IMR-90 (cell line): ENCODE measurements at regions not wholly inside any gene's neighbourhood (a gene's known extent, or its start where the extent isn't known, plus 50 kb on each side); places are given as distances from the start of the nearest gene placed in this dataset.

Experiments used
- ATAC-seq: fragments of 200-7000 bp; cut with Tn5 transposase; 2 replicates; pipeline ENCODE4 v1.9.1; 2020; ENCODE audit warnings: low read depth, mild to moderate bottlenecking, moderate library complexity
- BruUV-seq: library from RNA; stranded (reverse); fragments of 400-500 nt; replicated peaks from 2 replicates; lab custom pipeline; 2021; lab: Mats Ljungman, UMichigan
- CTCF ChIA-PET: fragments of 300-600 bp; formaldehyde crosslinking; extraction: SDS; loops from one replicate; lab custom pipeline; 2021; ENCODE audit warnings: antibody characterized with exemption; lab: Yijun Ruan, JAX
- POLR2A ChIA-PET: fragments of 300-600 bp; sonication (Branson Sonifier 250); formaldehyde crosslinking; loops from one replicate; lab custom pipeline; 2022; ENCODE audit warnings: antibody characterized with exemption; ENCODE audit not compliant: unreplicated experiment; lab: Charles Lee
- DNase-seq: peaks from one replicate; pipeline ENCODE4 v3.0.0; 2013
- H2AFZ ChIP-seq: replicated peaks from 2 replicates; pipeline ENCODE3; 2013; ENCODE audit warnings: low read length, mild to moderate bottlenecking; ENCODE audit not compliant: poor library complexity
- H2AK5ac ChIP-seq: 2 replicates; pipeline ENCODE4 v1.6.1; 2013; ENCODE audit warnings: low read depth, low read length, inconsistent platforms
- H2AK9ac ChIP-seq: replicated peaks from 2 replicates; pipeline ENCODE3; 2013; ENCODE audit warnings: mild to moderate bottlenecking, low read depth, low read length, moderate library complexity; ENCODE audit not compliant: poor library complexity
- H2BK120ac ChIP-seq: 2 replicates; pipeline ENCODE4 v1.6.1; 2013; ENCODE audit warnings: low read depth, low read length, inconsistent platforms
- H2BK15ac ChIP-seq: 3 replicates; pipeline ENCODE4 v1.6.1; 2013; ENCODE audit warnings: low read depth, low read length, inconsistent platforms
- H2BK20ac ChIP-seq: 2 replicates; pipeline ENCODE4 v1.6.1; 2013; ENCODE audit warnings: low read depth, mild to moderate bottlenecking, inconsistent platforms, low read length, moderate library complexity
- H2BK5ac ChIP-seq: 2 replicates; pipeline ENCODE4 v1.6.1; 2013; ENCODE audit warnings: mild to moderate bottlenecking, low read depth, low read length, inconsistent platforms; ENCODE audit not compliant: poor library complexity, severe bottlenecking
- H3K14ac ChIP-seq: replicated peaks from 2 replicates; pipeline ENCODE4 v1.6.1; 2013; ENCODE audit warnings: low read depth, low read length, inconsistent platforms
- H3K18ac ChIP-seq: 2 replicates; pipeline ENCODE4 v1.6.1; 2013; ENCODE audit warnings: low read depth, low read length, control low read depth
- H3K23ac ChIP-seq: 2 replicates; pipeline ENCODE4 v1.6.1; 2013; ENCODE audit warnings: low read depth, low read length, inconsistent platforms
- H3K27ac ChIP-seq: 2 replicates; pipeline ENCODE4 v1.5.1; 2013; ENCODE audit warnings: mild to moderate bottlenecking, control low read depth, low read length; ENCODE audit not compliant: insufficient read depth
- H3K27me3 ChIP-seq: 2 replicates; pipeline ENCODE4 v1.6.1; 2013; ENCODE audit warnings: low read length; ENCODE audit not compliant: control insufficient read depth, insufficient read depth
- H3K36me3 ChIP-seq: 2 replicates; pipeline ENCODE4 v1.6.1; 2013; ENCODE audit warnings: low read length, mixed read lengths; ENCODE audit not compliant: control insufficient read depth, insufficient read depth
- H3K4ac ChIP-seq: 2 replicates; pipeline ENCODE4 v1.6.1; 2013; ENCODE audit warnings: low read depth, low read length, inconsistent platforms
- H3K4me1 ChIP-seq: 2 replicates; pipeline ENCODE4 v1.6.1; 2013; ENCODE audit warnings: low read length, mixed read lengths; ENCODE audit not compliant: control insufficient read depth, insufficient read depth
- H3K4me2 ChIP-seq: 2 replicates; pipeline ENCODE4 v1.6.1; 2013; ENCODE audit warnings: low read depth, mild to moderate bottlenecking, control low read depth, low read length, moderate library complexity
- H3K4me3 ChIP-seq: 2 replicates; pipeline ENCODE4 v1.5.1; 2013; ENCODE audit warnings: low read depth, mild to moderate bottlenecking, control low read depth, low read length, moderate library complexity; ENCODE audit not compliant: insufficient read depth
- H3K56ac ChIP-seq: 2 replicates; pipeline ENCODE4 v1.6.1; 2013; ENCODE audit warnings: low read length, inconsistent platforms; ENCODE audit not compliant: insufficient read depth; ENCODE audit errors: extremely low read depth
- H3K79me1 ChIP-seq, 2 experiments: 2 replicates each; pipeline ENCODE4 v1.6.1; 2013; ENCODE audit warnings: low read length in 2 of 2, inconsistent platforms in 1 of 2, low read depth in 1 of 2
- H3K9ac ChIP-seq: 2 replicates; pipeline ENCODE4 v1.6.1; 2013; ENCODE audit warnings: low read depth, low read length, control low read depth
- H3K9me1 ChIP-seq: 2 replicates; pipeline ENCODE4 v1.6.1; 2013; ENCODE audit warnings: low read length, inconsistent platforms; ENCODE audit not compliant: insufficient read depth
- H3K9me3 ChIP-seq: 2 replicates; pipeline ENCODE4 v1.6.1; 2013; ENCODE audit warnings: low read length; ENCODE audit not compliant: control insufficient read depth, insufficient read depth
- H4K20me1 ChIP-seq: 2 replicates; pipeline ENCODE4 v1.6.1; 2013; ENCODE audit warnings: low read length, inconsistent platforms; ENCODE audit not compliant: insufficient read depth
- H4K5ac ChIP-seq: 2 replicates; pipeline ENCODE4 v1.6.1; 2013; ENCODE audit warnings: mild to moderate bottlenecking, low read depth, low read length, control low read depth
- H4K8ac ChIP-seq, 2 experiments: 2 replicates each; pipeline ENCODE4 v1.6.1; 2013; ENCODE audit warnings: low read depth in 2 of 2, low read length in 2 of 2, control low read depth in 1 of 2, inconsistent platforms in 1 of 2
- H4K91ac ChIP-seq: 2 replicates; pipeline ENCODE4 v1.6.1; 2013; ENCODE audit warnings: low read depth, low read length, inconsistent platforms; ENCODE audit not compliant: insufficient read depth
- BHLHE40 ChIP-seq: fragments of 150-350 bp; IDR thresholded peaks from 2 replicates; pipeline ENCODE4 v1.6.1; 2016; ENCODE audit warnings: mild to moderate bottlenecking, low read depth, low read length
- CEBPB ChIP-seq: IDR thresholded peaks from 2 replicates; pipeline ENCODE4 v1.6.1; 2012; ENCODE audit warnings: low read depth, low read length, improper control_type of control experiment
- CHD1 ChIP-seq: IDR thresholded peaks from 2 replicates; pipeline ENCODE4 v1.6.1; 2012; ENCODE audit warnings: low read depth, low read length, improper control_type of control experiment
- CTCF ChIP-seq: conservative IDR thresholded peaks from 2 replicates; pipeline ENCODE4 v1.5.1; 2012; ENCODE audit warnings: mild to moderate bottlenecking, low read depth, low read length, improper control_type of control experiment
- FOS ChIP-seq: fragments of 150-350 bp; IDR thresholded peaks from 2 replicates; pipeline ENCODE4 v1.6.1; 2016; ENCODE audit warnings: low read depth, low read length
- MAFK ChIP-seq: IDR thresholded peaks from 2 replicates; pipeline ENCODE4 v1.6.1; 2012; ENCODE audit warnings: low read depth, low read length, improper control_type of control experiment
- MAZ ChIP-seq: IDR thresholded peaks from 2 replicates; pipeline ENCODE4 v1.6.1; 2012; ENCODE audit warnings: low read depth, mild to moderate bottlenecking, low read length, improper control_type of control experiment, moderate library complexity, borderline replicate concordance
- MXI1 ChIP-seq: IDR thresholded peaks from 2 replicates; pipeline ENCODE4 v1.6.1; 2012; ENCODE audit warnings: low read depth, mild to moderate bottlenecking, low read length, moderate library complexity, borderline replicate concordance
- NFE2L2 ChIP-seq: fragments of 150-350 bp; IDR thresholded peaks from 2 replicates; pipeline ENCODE4 v1.6.1; 2016; ENCODE audit warnings: low read depth, mild to moderate bottlenecking, low read length
- POLR2A ChIP-seq: IDR thresholded peaks from 2 replicates; pipeline ENCODE4 v1.6.1; 2012; ENCODE audit warnings: mild to moderate bottlenecking, low read depth, low read length
- RAD21 ChIP-seq: IDR thresholded peaks from 2 replicates; pipeline ENCODE4 v1.6.1; 2012; ENCODE audit warnings: low read length, improper control_type of control experiment
- RFX5 ChIP-seq: IDR thresholded peaks from 2 replicates; pipeline ENCODE4 v1.8.0; 2012; ENCODE audit warnings: low read depth, mild to moderate bottlenecking, low read length, moderate library complexity
- SMC3 ChIP-seq: fragments of 150-350 bp; IDR thresholded peaks from 2 replicates; pipeline ENCODE4 v1.6.1; 2016; ENCODE audit warnings: low read depth, mild to moderate bottlenecking, antibody characterized with exemption, low read length, moderate library complexity
- WGBS, 2 experiments: methylation state at CpG; one replicate each; pipeline versions ENCODE4 v1.1.5 to v1.1.7; 2013; ENCODE audit warnings: missing lambda C conversion rate in 2 of 2; ENCODE audit not compliant: insufficient read length in 1 of 2; ENCODE audit errors: extremely low coverage in 2 of 2; 5-methylcytosine and 5-hydroxymethylcytosine counted together
- dilution Hi-C: fragments of 300-500 bp; cut with HindIII; formaldehyde crosslinking; loops from one replicate; pipeline ENCODE4 v1.14.3; 2018; ENCODE audit warnings: low sequenced_read_pairs; ENCODE audit not compliant: unreplicated experiment
- in situ Hi-C: fragments of 300-500 bp; cut with MboI; formaldehyde crosslinking; loops from 3 replicates; pipeline ENCODE4 v1.14.3; 2019; ENCODE audit warnings: low sequenced_read_pairs, inconsistent platforms, mixed read lengths
- intact Hi-C: fragments of 100-400 bp; cut with micrococcal nuclease; formaldehyde crosslinking; loops from 2 replicates; pipeline ENCODE4 v1.10.0; 2022
- TF ChIP-seq, protein P1 (sequence below): fragments of 150-350 bp; IDR thresholded peaks from 2 replicates; pipeline ENCODE4 v1.6.1; 2017; ENCODE audit warnings: mild to moderate bottlenecking, antibody characterized with exemption, low read length, low read depth
- TF ChIP-seq, protein P2 (sequence below): fragments of 150-350 bp; IDR thresholded peaks from 2 replicates; pipeline ENCODE4 v1.6.1; 2016; ENCODE audit warnings: low read depth, mild to moderate bottlenecking, low read length, moderate library complexity, borderline replicate concordance

- no peak overlapping the region for H3K4ac ChIP-seq
- H3K9me3 ChIP-seq = no peaks in the 10 kb centered on the region; the same call in 1 of the 2 replicates
- no peak overlapping the region for H4K8ac ChIP-seq
- no peak overlapping the region for H3K4me3 ChIP-seq
- H4K20me1 ChIP-seq = no peaks in the 10 kb centered on the region
- ChIA-PET CTCF (no interaction called here), POLR2A (no interaction called here)
- no peak overlapping the region for H3K18ac ChIP-seq
- no peak overlapping the region for H3K9ac ChIP-seq
- intact Hi-C loops = no loop called here
- H3K14ac ChIP-seq = no peak overlapping the region
- no peak overlapping the region for H3K4me2 ChIP-seq
- no TSS peak for BruUV-seq
- no peak overlapping the region for H2BK20ac ChIP-seq
- H4K91ac ChIP-seq = no peak overlapping the region
- no peak overlapping the region for H4K5ac ChIP-seq
- in situ Hi-C loops = no loop called here
- no peak overlapping the region for H2BK5ac ChIP-seq
- H3K36me3 ChIP-seq = no peaks in the 10 kb centered on the region
- no peaks in the 10 kb centered on the region for H3K4me1 ChIP-seq
- no peaks in the 10 kb centered on the region for H3K27me3 ChIP-seq
- DNase-seq (no peak), ATAC-seq (no peak)
- TF ChIP-seq CHD1 (no peak), SMC3 (no peak), POLR2A (no peak), MXI1 (no peak), NFE2L2 (no peak), CTCF (no peak), BHLHE40 (no peak), MAFK (no peak), FOS (no peak), RFX5 (no peak), CEBPB (no peak), MAZ (no peak), RAD21 (no peak)
- TF ChIP-seq, protein P1, sequence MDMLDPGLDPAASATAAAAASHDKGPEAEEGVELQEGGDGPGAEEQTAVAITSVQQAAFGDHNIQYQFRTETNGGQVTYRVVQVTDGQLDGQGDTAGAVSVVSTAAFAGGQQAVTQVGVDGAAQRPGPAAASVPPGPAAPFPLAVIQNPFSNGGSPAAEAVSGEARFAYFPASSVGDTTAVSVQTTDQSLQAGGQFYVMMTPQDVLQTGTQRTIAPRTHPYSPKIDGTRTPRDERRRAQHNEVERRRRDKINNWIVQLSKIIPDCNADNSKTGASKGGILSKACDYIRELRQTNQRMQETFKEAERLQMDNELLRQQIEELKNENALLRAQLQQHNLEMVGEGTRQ = no peak
- TF ChIP-seq, protein P2, sequence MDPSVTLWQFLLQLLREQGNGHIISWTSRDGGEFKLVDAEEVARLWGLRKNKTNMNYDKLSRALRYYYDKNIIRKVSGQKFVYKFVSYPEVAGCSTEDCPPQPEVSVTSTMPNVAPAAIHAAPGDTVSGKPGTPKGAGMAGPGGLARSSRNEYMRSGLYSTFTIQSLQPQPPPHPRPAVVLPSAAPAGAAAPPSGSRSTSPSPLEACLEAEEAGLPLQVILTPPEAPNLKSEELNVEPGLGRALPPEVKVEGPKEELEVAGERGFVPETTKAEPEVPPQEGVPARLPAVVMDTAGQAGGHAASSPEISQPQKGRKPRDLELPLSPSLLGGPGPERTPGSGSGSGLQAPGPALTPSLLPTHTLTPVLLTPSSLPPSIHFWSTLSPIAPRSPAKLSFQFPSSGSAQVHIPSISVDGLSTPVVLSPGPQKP = no peak
- no peak overlapping the region for H3K27ac ChIP-seq
- H3K23ac ChIP-seq = no peak overlapping the region
- no peak overlapping the region for H2AK9ac ChIP-seq
- WGBS, 2 experiments = 0% methylated on average over 1 of the region's 1 CpG; no CpG with 5 or more reads in 1 of the 2 experiments
- dilution Hi-C loops = no loop called here
- H3K79me1 ChIP-seq = no peaks in the 10 kb centered on the region
- no peak overlapping the region for H2BK120ac ChIP-seq
- no peak overlapping the region for H2AK5ac ChIP-seq
- H3K56ac ChIP-seq = no peak overlapping the region
- no peak overlapping the region for H2BK15ac ChIP-seq
- no peaks in the 10 kb centered on the region for H3K9me1 ChIP-seq
- no peak overlapping the region for H2AFZ ChIP-seq
These were observed 1460.0 kb upstream of the CDH8 start for GRCh38 chr16:63496282-63496681.
